ENCODE measurements at regions not wholly inside any gene's neighbourhood (a gene's known extent, or its start where the extent isn't known, plus 50 kb on each side); places are given as distances from the start of the nearest gene placed in this dataset.

- H3K36me3 ChIP-seq (replicated peaks in 1 of 2): no peaks in the 10 kb centered on the region
- H3K4me3 ChIP-seq: no peak overlapping the region
- no peak for DNase-seq
- no peak for TF ChIP-seq CTCF (IDR thresholded peaks at IDR 0.05)
- no peak for TF ChIP-seq POLR2A (IDR thresholded peaks at IDR 0.05)
- no peak overlapping the region for H3K27ac ChIP-seq
- intact Hi-C loops (cut with DNase I): no loop called here
- no peaks in the 10 kb centered on the region for H3K9me3 ChIP-seq (replicated peaks in 1 of 3)
- no peaks in the 10 kb centered on the region for H3K4me1 ChIP-seq (replicated peaks in 1 of 2)
- no peaks in the 10 kb centered on the region for H3K27me3 ChIP-seq
- WGBS, 4 donors: 69 to 79% (median 70%) methylated on average over 5 to 7 of the region's 7 CpGs
Observed at GRCh38 chr10:121648059-121648458, 49.8 kb upstream of the FGFR2 start.

Measured in adrenal gland (tissue), 9 donors.